ENCODE measurements at regions not wholly inside any gene's neighbourhood (a gene's known extent, or its start where the extent isn't known, plus 50 kb on each side); places are given as distances from the start of the nearest gene placed in this dataset.

GRCh38 chr20:1741309-1742048 lies 83.9 kb upstream of the SIRPG start:
- no peak for DNase-seq (ENCODE audit: low read depth in 2 of 2)
- Histone ChIP-seq H3K79me2 (ENCODE audit: control insufficient read depth, insufficient read depth, low read length) (no peaks in the 10 kb centered on the region), H3K9ac (ENCODE audit: insufficient read depth, low read length) (no peak overlapping the region), H3K27ac (ENCODE audit: insufficient read depth, low read length) (no peak overlapping the region), H2AFZ (ENCODE audit: low read length) (no peak overlapping the region), H3K4me3 (replicated peaks in 1 of 4; ENCODE audit: control extremely low read depth in 1 of 4, insufficient read depth in 1 of 4, low read depth in 3 of 4, low read length in 4 of 4) (no peak overlapping the region), H3K36me3 (ENCODE audit: control insufficient read depth, insufficient read depth, low read length) (no peaks in the 10 kb centered on the region), H3K4me2 (ENCODE audit: extremely low read depth, insufficient read depth, low read length) (no peak overlapping the region), H3K27me3 (ENCODE audit: control insufficient read depth, insufficient read depth, low read length) (peaks cover 6% of the 10 kb centered on the region), H3K4me1 (ENCODE audit: control insufficient read depth, extremely low read depth, insufficient read depth, low read length) (no peaks in the 10 kb centered on the region), H4K20me1 (ENCODE audit: control insufficient read depth, extremely low read depth, insufficient read depth, low read length) (no peaks in the 10 kb centered on the region), H3K9me3 (ENCODE audit: control insufficient read depth, insufficient read depth, low read depth, low read length) (no peaks in the 10 kb centered on the region)
- TF ChIP-seq EZH2 (IDR thresholded peaks at IDR 0.05; ENCODE audit: low read length, missing control alignments) (no peak), CTCF (conservative IDR thresholded peaks at IDR 0.05 in 1 of 2, IDR thresholded peaks at IDR 0.05 in 1 of 2; ENCODE audit: low read depth in 1 of 2, low read length in 2 of 2) (no peak)

GRCh38 chr20:1737134-1737533 lies 79.6 kb upstream of the SIRPG start:
- no peak for DNase-seq (ENCODE audit: low read depth in 2 of 2)
- Histone ChIP-seq H3K27ac (ENCODE audit: insufficient read depth, low read length) (no peak overlapping the region), H3K27me3 (ENCODE audit: control insufficient read depth, insufficient read depth, low read length) (peaks cover 8% of the 10 kb centered on the region), H3K36me3 (ENCODE audit: control insufficient read depth, insufficient read depth, low read length) (no peaks in the 10 kb centered on the region), H3K9ac (ENCODE audit: insufficient read depth, low read length) (no peak overlapping the region), H3K79me2 (ENCODE audit: control insufficient read depth, insufficient read depth, low read length) (no peaks in the 10 kb centered on the region), H3K4me1 (ENCODE audit: control insufficient read depth, extremely low read depth, insufficient read depth, low read length) (no peaks in the 10 kb centered on the region), H3K4me3 (replicated peaks in 1 of 4; ENCODE audit: control extremely low read depth in 1 of 4, insufficient read depth in 1 of 4, low read depth in 3 of 4, low read length in 4 of 4) (no peak overlapping the region), H3K4me2 (ENCODE audit: extremely low read depth, insufficient read depth, low read length) (no peak overlapping the region), H4K20me1 (ENCODE audit: control insufficient read depth, extremely low read depth, insufficient read depth, low read length) (no peaks in the 10 kb centered on the region), H2AFZ (ENCODE audit: low read length) (no peak overlapping the region), H3K9me3 (ENCODE audit: control insufficient read depth, insufficient read depth, low read depth, low read length) (no peaks in the 10 kb centered on the region)
- TF ChIP-seq EZH2 (IDR thresholded peaks at IDR 0.05; ENCODE audit: low read length, missing control alignments) (no peak), CTCF (conservative IDR thresholded peaks at IDR 0.05 in 1 of 2, IDR thresholded peaks at IDR 0.05 in 1 of 2; ENCODE audit: low read depth in 1 of 2, low read length in 2 of 2) (no peak)

- TF ChIP-seq EZH2 (IDR thresholded peaks at IDR 0.05; ENCODE audit: low read length, missing control alignments) (no peak), CTCF (conservative IDR thresholded peaks at IDR 0.05 in 1 of 2, IDR thresholded peaks at IDR 0.05 in 1 of 2; ENCODE audit: low read depth in 1 of 2, low read length in 2 of 2) (no peak)
- no peaks in the 10 kb centered on the region for H3K4me1 ChIP-seq (ENCODE audit: control insufficient read depth, extremely low read depth, insufficient read depth, low read length)
- no peak overlapping the region for H3K27ac ChIP-seq (ENCODE audit: insufficient read depth, low read length)
- no peaks in the 10 kb centered on the region for H3K9me3 ChIP-seq (ENCODE audit: control insufficient read depth, insufficient read depth, low read depth, low read length)
- H4K20me1 ChIP-seq (ENCODE audit: control insufficient read depth, extremely low read depth, insufficient read depth, low read length): no peaks in the 10 kb centered on the region
- H3K4me3 ChIP-seq (replicated peaks in 1 of 4; ENCODE audit: control extremely low read depth in 1 of 4, insufficient read depth in 1 of 4, low read depth in 3 of 4, low read length in 4 of 4): no peak overlapping the region
- DNase-seq (ENCODE audit: low read depth in 2 of 2): no peak
- no peak overlapping the region for H3K4me2 ChIP-seq (ENCODE audit: extremely low read depth, insufficient read depth, low read length)
- no peak overlapping the region for H3K9ac ChIP-seq (ENCODE audit: insufficient read depth, low read length)
- H3K79me2 ChIP-seq (ENCODE audit: control insufficient read depth, insufficient read depth, low read length): no peaks in the 10 kb centered on the region
- peaks cover 8% of the 10 kb centered on the region for H3K27me3 ChIP-seq (ENCODE audit: control insufficient read depth, insufficient read depth, low read length)
- no peak overlapping the region for H2AFZ ChIP-seq (ENCODE audit: low read length)
- H3K36me3 ChIP-seq (ENCODE audit: control insufficient read depth, insufficient read depth, low read length): no peaks in the 10 kb centered on the region
These were observed 78.0 kb upstream of the SIRPG start for GRCh38 chr20:1735417-1736089.

Data from fibroblast of lung (primary cell).